NCI-H748 treated with DMSO at 0.1 percent for 48 hours (cell line): ENCODE measurements at regions not wholly inside any gene's neighbourhood (a gene's known extent, or its start where the extent isn't known, plus 50 kb on each side); places are given as distances from the start of the nearest gene placed in this dataset.
"Not testable (repeated sequence)": the region's sequence is repeated elsewhere in the genome, so short reads cannot be mapped to it uniquely, and the experiment has no call there.

Experiments
- DNase-seq: peaks from one replicate; lab custom pipeline; 2025; lab: John Stamatoyannopoulos, UW

DNA sequence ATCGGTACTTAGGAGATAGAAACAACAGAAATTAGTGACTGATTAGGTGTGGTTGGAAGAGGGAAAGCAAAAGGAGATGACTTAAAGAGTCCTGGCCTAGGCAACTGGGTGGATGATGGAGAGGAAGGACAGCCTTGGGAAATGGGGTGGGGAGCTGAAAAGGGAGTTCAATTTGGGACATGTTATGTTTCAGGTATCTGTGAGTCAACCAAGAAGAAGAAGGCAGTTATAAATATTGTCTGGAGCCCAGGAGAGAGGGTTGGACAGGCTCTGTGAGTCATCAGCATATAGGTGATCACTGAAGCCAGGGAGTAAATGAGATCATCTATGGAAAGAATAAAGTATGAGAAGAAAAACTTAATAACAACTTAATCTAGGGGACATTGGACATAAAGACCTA, 357.7 kb downstream of the NPR3 start:
- DNase-seq = no peak

- no peak for DNase-seq
Observed at GRCh38 chr5:33072296-33072695, 361.2 kb downstream of the NPR3 start.

DNA sequence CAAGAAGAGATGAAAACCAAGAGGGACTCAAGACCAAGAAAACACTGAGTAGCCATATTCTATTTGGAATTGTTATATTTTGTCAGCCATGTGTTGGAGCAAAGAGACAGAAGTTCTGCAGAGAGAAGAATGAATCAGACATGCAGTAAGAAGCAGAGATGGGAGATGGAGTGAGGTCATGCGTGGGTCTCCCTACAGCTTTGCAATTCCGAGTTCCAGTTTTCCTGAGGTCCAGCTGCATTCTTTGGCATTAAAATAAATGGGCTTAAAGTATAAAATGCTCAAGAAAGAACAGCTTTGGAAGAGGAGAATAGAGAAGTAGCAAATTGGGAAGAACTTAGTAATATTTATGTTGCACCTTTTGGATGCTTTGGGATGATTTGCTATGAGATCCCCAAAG, 361.6 kb downstream of the NPR3 start:
- DNase-seq = no peak

- DNase-seq = no peak
Observed at GRCh38 chr5:33073881-33074327, 362.8 kb downstream of the NPR3 start.

DNA sequence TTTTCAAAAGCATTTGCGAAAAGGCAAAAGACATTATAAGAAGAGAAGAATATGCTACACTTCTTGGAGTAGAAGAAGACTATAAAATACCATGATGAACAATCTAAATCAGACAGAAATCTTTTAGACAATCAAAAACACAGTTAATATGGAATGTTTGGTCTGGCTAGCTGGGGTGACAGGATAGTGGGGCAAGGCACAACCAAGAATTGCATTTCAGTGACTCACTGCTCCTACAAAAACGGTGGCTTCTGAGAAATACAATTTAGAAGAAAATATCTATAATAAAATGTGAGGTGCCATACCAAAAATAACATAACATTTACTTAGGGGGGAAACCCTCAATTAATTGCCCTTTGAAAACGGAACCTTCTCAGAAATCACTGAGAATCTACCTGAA, 363.4 kb downstream of the NPR3 start:
- no peak for DNase-seq

- DNase-seq = no peak
Observed at GRCh38 chr5:33075731-33076130, 364.6 kb downstream of the NPR3 start.

DNA sequence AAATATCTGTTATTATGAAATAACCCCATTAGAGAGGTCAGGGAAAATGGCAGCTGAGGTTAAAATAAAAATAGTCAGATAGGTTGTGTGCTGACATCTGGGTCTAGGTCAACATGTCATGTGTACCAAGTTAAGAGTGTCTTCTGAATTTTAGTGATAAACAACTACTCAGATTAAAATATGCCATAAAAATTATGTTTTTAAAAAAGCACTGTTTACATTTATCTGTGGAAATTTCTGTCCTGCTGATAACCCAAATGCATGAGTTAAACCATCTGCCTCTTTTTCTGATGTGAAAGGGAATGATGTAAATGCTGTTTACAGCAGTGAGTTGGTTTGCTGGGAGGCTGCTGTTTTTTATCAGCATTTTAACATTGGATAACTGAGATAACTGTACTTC, 361.2 kb upstream of the TARS1 start:
- no peak for DNase-seq

DNA sequence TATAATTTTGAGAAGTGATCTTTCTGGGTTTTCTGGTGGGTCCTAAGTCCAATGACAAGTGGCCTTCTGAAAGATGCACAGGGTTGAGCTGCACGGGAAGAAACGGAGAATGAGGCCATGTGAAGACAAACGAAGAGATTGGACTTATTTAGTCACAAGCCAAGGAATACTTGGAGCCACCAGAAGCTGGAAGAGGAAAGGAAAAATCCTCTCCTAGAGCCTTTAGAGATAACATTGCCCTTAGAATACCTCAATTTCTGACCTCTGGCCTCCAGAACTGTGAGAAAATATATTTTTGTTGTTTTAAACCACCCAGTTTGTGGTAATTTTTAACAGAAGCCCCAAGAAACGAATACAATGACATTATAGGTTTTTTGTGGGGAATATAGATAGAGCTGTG, 360.5 kb upstream of the TARS1 start:
- no peak for DNase-seq

DNA sequence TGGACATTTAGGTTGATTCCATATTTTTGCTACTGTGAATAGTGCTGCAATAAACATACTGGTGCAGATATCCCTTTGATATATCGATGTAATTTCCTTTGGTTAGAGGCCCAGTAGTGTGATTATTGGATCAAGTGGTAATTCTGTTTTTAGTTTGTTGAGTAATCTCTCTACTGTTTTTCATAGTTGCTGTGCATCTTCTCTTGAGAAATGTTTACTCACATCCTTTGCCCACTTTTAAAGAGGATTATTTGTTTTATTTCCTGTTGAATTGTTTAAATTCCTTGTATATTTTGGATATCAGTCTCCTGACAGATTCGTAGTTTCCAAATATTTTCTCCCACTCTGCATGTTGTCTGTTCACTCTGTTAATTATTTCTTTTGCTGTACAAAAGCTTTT, 352.6 kb upstream of the TARS1 start:
- DNase-seq = no peak

- no peak for DNase-seq
Observed at GRCh38 chr5:33091571-33092363, 349.0 kb upstream of the TARS1 start.

DNA sequence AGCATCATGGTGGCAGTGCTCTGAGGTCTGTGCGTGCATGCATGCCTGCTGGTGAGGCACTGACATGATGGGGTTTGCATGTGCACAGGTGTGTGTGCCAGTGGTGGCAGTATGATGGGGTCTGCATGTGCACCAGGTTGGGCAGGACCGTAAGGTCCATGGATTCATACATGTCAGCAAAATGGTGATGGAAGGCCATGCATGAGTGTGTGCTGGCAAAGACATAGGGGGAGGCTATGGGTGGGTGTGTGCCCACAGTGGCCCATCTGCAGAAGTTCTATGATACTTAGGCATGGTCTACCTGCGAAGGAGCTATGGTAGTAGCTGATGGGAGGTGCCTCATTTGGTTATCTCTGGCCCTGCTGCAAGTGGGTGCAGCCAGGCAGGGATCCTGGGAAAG, 348.0 kb upstream of the TARS1 start:
- DNase-seq = no peak

DNA sequence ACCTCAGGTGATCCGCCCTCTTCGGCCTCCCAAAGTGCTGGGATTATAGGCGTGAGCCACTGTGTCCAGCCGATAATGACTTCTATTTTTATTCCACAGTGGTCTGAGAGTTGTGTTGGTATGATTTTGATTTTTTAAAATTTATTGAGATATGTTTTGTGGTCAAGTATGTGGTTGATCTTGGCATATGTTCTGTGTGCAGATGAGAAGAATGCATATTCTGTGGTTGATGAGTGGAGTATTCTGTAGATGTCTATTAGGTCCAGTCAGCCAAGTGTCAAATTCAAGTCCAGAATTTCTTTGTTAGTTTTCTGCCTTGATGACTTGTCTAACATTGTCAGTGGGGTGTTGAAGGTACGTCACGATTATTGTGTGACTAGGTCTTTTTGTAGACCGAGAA, 338.2 kb upstream of the TARS1 start:
- DNase-seq = no peak

DNA sequence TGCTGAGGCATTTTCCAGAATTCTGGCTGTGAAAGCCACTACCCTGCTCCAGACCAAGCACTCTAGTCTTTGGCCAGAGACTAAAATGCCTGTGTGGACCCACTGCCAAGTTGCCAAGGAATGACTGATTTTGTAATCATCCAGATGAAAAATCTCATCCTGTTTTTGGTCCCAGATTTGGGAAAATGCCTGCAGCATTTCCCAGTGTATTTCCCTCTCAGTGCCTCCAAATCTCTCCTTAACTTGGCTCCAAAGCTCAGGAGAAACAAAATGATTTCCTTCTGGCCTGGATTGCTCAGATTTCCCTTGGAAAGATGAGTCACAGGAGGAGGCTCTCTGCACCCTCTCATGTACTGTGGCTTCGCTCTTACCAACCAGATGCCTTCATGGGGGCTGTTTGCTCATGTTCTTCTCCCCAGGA, 335.2 kb upstream of the TARS1 start:
- no peak for DNase-seq

- DNase-seq = not testable (repeated sequence)
Observed at GRCh38 chr5:33110496-33110895, 330.3 kb upstream of the TARS1 start.

GRCh38 chr5:33114361-33114760, 326.4 kb upstream of the TARS1 start:
- DNase-seq = no peak

GRCh38 chr5:33115467-33115866, 325.3 kb upstream of the TARS1 start:
- no peak for DNase-seq

DNA sequence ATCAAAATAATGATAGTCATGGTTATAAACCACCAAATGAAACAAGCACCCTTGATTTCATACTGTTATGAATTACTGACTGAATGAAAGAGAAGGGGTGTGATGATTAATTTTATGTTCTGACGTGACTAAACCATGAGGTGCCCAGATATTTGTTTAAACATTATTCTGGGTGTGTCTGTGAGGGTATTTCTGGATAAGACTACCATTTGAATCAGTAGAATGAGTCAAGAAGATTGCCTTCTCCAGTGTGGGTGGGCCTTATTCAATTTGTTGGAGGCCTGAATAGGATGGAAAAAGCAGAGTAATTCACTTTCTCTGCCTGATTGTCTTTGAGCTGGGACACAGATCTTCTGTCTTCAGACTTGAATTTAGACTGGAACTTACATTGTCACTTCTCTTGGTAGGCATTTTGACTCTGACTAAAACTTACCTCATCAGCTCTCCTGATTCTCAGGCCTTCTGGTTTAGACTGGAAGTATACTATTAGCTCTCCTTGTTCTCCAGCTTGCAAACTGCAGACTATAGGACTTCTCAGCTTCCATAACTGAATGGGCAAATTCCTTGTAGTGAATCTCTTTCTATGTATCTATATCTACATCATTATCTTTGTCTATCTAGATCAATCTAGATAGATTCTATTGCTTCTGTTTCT, 321.9 kb upstream of the TARS1 start:
- DNase-seq = no peak

DNA sequence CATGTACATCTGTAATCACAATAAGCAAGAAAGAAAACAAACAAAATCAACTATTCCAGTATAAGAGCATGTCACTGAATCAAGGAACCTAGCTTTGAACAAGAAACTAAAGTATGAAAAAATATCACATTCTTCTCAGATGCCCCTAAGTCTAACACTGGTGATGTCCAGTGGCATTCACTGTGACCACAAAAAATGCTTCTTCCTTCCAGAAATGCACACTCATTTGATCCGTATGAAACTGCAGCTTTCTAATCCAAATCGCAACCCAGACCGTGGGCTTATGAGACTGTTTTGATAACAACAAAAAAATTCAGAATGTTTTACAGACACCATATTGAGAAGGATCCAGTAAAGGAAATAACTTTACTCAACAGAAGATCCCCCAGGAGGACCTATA, 320.1 kb upstream of the TARS1 start:
- no peak for DNase-seq

GRCh38 chr5:33129309-33129708, 311.5 kb upstream of the TARS1 start:
- no peak for DNase-seq

GRCh38 chr5:33136785-33137184, 304.0 kb upstream of the TARS1 start:
- no peak for DNase-seq

- not testable (repeated sequence) for DNase-seq
Observed at GRCh38 chr5:33138145-33138544, 302.6 kb upstream of the TARS1 start.

GRCh38 chr5:33143405-33144123, 297.2 kb upstream of the TARS1 start:
- no peak for DNase-seq

GRCh38 chr5:33146881-33147280, 293.9 kb upstream of the TARS1 start:
- DNase-seq = no peak
